Activated CD4-positive, alpha-beta memory T cell treated with anti-CD3 and anti-CD28 coated beads for 36 hours (primary cell): ENCODE measurements at regions not wholly inside any gene's neighbourhood (a gene's known extent, or its start where the extent isn't known, plus 50 kb on each side); places are given as distances from the start of the nearest gene placed in this dataset.

Experiments
- CTCF ChIA-PET: fragments of 350-600 bp; sonication (Branson Sonifier 250); formaldehyde crosslinking; loops from one replicate; lab custom pipeline; 2021; ENCODE audit warnings: antibody characterized with exemption, inconsistent platforms; lab: Charles Lee
- POLR2A ChIA-PET: fragments of 350-600 bp; sonication (Branson Sonifier 250); formaldehyde crosslinking; loops from one replicate; lab custom pipeline; 2021; ENCODE audit warnings: antibody characterized with exemption; lab: Charles Lee
- DNase-seq: peaks from one replicate; pipeline ENCODE4 v3.0.0-alpha.2; 2020
- H3K27ac Mint-ChIP-seq: one replicate; pipeline ENCODE4 v1.8.0; 2021; ENCODE audit warnings: mixed read lengths
- H3K27me3 Mint-ChIP-seq: one replicate; pipeline ENCODE4 v1.8.0; 2021; ENCODE audit warnings: mixed read lengths
- H3K36me3 Mint-ChIP-seq: one replicate; pipeline ENCODE4 v1.8.0; 2021; ENCODE audit warnings: mixed read lengths
- H3K4me1 Mint-ChIP-seq: one replicate; pipeline ENCODE4 v1.8.0; 2021; ENCODE audit warnings: low read depth, mixed read lengths
- H3K4me3 Mint-ChIP-seq: one replicate; pipeline ENCODE4 v1.8.0; 2021; ENCODE audit warnings: mild to moderate bottlenecking, mixed read lengths
- H3K9me3 Mint-ChIP-seq: one replicate; pipeline ENCODE4 v1.8.0; 2021; ENCODE audit warnings: mixed read lengths
- intact Hi-C: fragments of 100-400 bp; cut with micrococcal nuclease; formaldehyde crosslinking; loops from one replicate; pipeline ENCODE4 v1.15.1; 2023

DNA sequence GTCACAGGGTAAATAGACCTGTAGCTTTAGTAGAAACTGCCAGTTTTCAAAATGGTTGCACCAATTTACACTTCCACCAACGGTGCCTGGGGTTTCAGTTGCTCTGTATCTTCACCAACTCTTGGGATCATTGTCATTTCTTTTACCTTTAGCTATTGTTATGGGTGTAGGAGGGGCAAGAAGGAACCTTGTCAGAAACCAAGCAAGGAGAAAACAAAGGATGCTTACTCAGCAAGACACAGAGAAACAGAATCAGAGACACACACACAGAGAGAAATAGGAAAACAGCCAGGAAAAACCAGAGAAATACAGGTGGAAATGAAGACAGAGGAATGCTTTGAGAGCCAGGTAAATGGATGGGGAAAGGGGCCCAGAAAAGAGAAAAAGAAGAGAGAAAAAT, 367.6 kb downstream of the MIAT start:
- Mint-ChIP-seq H3K4me3 (no peak overlapping the region), H3K36me3 (no peaks in the 10 kb centered on the region), H3K4me1 (no peaks in the 10 kb centered on the region), H3K27me3 (peaks cover 15% of the 10 kb centered on the region), H3K9me3 (peaks cover 5% of the 10 kb centered on the region), H3K27ac (no peak overlapping the region)
- ChIA-PET POLR2A (no interaction called here), CTCF (no interaction called here)
- no peak for DNase-seq
- intact Hi-C loops = no loop called here

GRCh38 chr22:27028093-27028492, 370.7 kb downstream of the MIAT start:
- no peak for DNase-seq
- no peaks in the 10 kb centered on the region for H3K4me1 Mint-ChIP-seq
- peaks cover 5% of the 10 kb centered on the region for H3K9me3 Mint-ChIP-seq
- peaks cover 11% of the 10 kb centered on the region for H3K27me3 Mint-ChIP-seq
- no peak overlapping the region for H3K4me3 Mint-ChIP-seq
- CTCF ChIA-PET = no interaction called here
- POLR2A ChIA-PET = no interaction called here
- H3K36me3 Mint-ChIP-seq = no peaks in the 10 kb centered on the region
- intact Hi-C loops = no loop called here
- H3K27ac Mint-ChIP-seq = no peak overlapping the region

- Mint-ChIP-seq H3K4me3 (no peak overlapping the region), H3K27me3 (peaks cover 14% of the 10 kb centered on the region), H3K9me3 (peaks cover 5% of the 10 kb centered on the region), H3K27ac (no peak overlapping the region), H3K36me3 (no peaks in the 10 kb centered on the region), H3K4me1 (no peaks in the 10 kb centered on the region)
- intact Hi-C loops = no loop called here
- CTCF ChIA-PET = no interaction called here
- no peak for DNase-seq
- POLR2A ChIA-PET = no interaction called here
Measured at GRCh38 chr22:27029584-27030130, 372.3 kb downstream of the MIAT start.

GRCh38 chr22:27032091-27032761, 374.8 kb downstream of the MIAT start:
- Mint-ChIP-seq H3K27ac (no peak overlapping the region), H3K27me3 (peaks cover 14% of the 10 kb centered on the region), H3K4me1 (no peaks in the 10 kb centered on the region), H3K4me3 (no peak overlapping the region), H3K9me3 (peaks cover 5% of the 10 kb centered on the region), H3K36me3 (no peaks in the 10 kb centered on the region)
- intact Hi-C loops = no loop called here
- DNase-seq = no peak
- CTCF ChIA-PET = no interaction called here
- POLR2A ChIA-PET = no interaction called here

DNA sequence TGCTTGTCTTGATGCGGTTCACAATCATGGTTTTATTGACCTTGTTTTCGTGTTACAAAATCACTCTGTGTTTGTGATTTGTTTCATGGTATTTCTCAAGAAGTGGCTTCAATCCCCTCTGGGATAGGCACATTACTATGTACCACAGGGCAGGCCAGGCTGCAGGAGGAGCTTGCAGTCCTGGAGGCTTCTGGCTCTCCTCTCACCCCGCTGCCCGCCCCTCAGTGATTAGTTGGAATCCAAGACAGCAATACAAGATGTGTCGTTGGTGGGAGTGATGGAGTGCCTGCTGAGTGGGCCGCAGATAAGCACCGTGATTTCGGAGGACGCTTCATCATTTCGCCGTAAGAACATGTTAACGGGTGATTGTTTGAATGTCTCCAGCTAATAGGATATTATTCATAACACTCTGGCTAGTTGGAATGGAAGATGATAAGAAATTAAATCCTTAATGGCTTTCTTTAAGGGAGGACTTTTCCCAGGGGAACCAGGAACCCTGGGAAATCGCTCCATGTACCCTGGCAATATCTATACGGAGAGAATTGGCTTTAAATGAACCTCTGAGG, 384.4 kb downstream of the MIAT start:
- H3K9me3 Mint-ChIP-seq = no peaks in the 10 kb centered on the region
- POLR2A ChIA-PET = no interaction called here
- CTCF ChIA-PET = no interaction called here
- intact Hi-C loops = no loop called here
- H3K27ac Mint-ChIP-seq = no peak overlapping the region
- no peak for DNase-seq
- no peaks in the 10 kb centered on the region for H3K36me3 Mint-ChIP-seq
- no peak overlapping the region for H3K4me3 Mint-ChIP-seq
- no peaks in the 10 kb centered on the region for H3K4me1 Mint-ChIP-seq
- H3K27me3 Mint-ChIP-seq = peaks cover 1% of the 10 kb centered on the region

DNA sequence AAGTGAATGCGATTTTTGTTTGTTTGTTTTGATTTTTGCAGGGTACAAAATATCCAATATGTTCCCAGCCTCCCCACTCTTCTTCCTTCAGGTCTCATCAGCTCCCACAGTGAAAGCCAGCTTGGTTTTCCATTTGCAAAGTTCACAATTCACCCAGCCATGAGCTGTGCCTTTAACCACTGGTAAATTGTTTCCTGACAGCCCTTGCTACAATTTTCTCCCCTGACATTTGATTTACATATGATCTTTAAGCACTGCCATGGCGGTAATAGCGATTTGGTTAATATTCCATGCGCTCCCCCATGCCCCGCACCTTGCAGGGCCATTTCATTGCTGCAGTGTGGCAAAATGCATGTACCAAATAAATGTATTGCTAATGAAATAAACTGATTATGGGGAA, 385.9 kb downstream of the MIAT start:
- ChIA-PET POLR2A (no interaction called here), CTCF (no interaction called here)
- Mint-ChIP-seq H3K4me3 (no peak overlapping the region), H3K4me1 (no peaks in the 10 kb centered on the region), H3K9me3 (no peaks in the 10 kb centered on the region), H3K36me3 (no peaks in the 10 kb centered on the region), H3K27me3 (peaks cover 3% of the 10 kb centered on the region), H3K27ac (no peak overlapping the region)
- intact Hi-C loops = no loop called here
- no peak for DNase-seq

GRCh38 chr22:27045103-27045947, 387.9 kb downstream of the MIAT start:
- Mint-ChIP-seq H3K4me3 (no peak overlapping the region), H3K27me3 (peaks cover 7% of the 10 kb centered on the region), H3K4me1 (no peaks in the 10 kb centered on the region), H3K9me3 (no peaks in the 10 kb centered on the region), H3K27ac (no peak overlapping the region), H3K36me3 (no peaks in the 10 kb centered on the region)
- ChIA-PET POLR2A (no interaction called here), CTCF (no interaction called here)
- intact Hi-C loops = no loop called here
- DNase-seq = no peak

DNA sequence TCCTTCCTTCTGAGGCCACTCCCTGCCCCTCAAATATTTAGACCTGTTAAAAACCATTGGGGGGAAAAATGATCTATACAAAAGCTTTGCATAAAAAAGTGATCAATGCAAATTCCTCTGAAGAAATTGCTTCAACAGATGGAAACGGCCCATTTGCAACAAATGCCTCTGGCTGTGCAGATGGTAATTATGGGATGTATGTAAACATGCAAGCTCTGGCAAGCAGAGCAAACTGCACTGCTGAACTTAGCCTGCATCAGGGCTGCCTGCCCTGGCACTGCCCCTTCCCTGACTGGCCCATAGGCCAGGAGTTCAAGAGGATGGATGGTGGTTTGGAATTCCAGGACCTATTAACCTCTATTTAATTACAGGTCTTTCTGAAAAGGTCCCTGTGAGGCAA, 388.7 kb downstream of the MIAT start:
- Mint-ChIP-seq H3K4me3 (no peak overlapping the region), H3K4me1 (no peaks in the 10 kb centered on the region), H3K9me3 (no peaks in the 10 kb centered on the region), H3K27ac (no peak overlapping the region), H3K27me3 (peaks cover 11% of the 10 kb centered on the region), H3K36me3 (no peaks in the 10 kb centered on the region)
- no peak for DNase-seq
- intact Hi-C loops = no loop called here
- ChIA-PET POLR2A (no interaction called here), CTCF (no interaction called here)

- H3K4me3 Mint-ChIP-seq = no peak overlapping the region
- H3K27me3 Mint-ChIP-seq = peaks cover 11% of the 10 kb centered on the region
- no peaks in the 10 kb centered on the region for H3K4me1 Mint-ChIP-seq
- no peak overlapping the region for H3K27ac Mint-ChIP-seq
- no peaks in the 10 kb centered on the region for H3K36me3 Mint-ChIP-seq
- intact Hi-C loops = no loop called here
- POLR2A ChIA-PET = no interaction called here
- no peaks in the 10 kb centered on the region for H3K9me3 Mint-ChIP-seq
- no peak for DNase-seq
- CTCF ChIA-PET = no interaction called here
Measured at GRCh38 chr22:27046603-27047002, 389.2 kb downstream of the MIAT start.

DNA sequence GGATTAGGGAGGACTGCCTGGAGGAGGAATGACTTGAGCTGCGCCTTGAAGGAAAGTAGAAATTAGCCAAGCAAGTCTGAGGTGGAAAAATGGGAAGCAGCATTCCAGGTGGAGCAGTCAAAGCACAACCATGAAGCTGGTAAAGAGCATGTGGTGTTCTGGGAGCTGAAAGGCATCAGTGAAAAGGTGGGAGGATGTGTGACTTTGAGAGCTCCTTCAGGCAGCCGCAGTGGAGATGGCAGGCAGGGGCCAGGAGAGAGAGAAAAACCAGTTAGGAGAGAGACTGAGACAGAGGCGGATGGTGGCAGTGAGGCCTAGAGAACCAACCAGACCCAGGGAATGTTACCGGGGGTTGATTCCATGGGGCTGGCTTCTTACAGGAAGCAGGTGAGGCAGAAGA, 393.4 kb downstream of the MIAT start:
- DNase-seq = no peak
- POLR2A ChIA-PET = no interaction called here
- Mint-ChIP-seq H3K9me3 (no peaks in the 10 kb centered on the region), H3K4me3 (no peak overlapping the region), H3K27ac (no peak overlapping the region), H3K4me1 (no peaks in the 10 kb centered on the region), H3K27me3 (peaks cover 15% of the 10 kb centered on the region), H3K36me3 (no peaks in the 10 kb centered on the region)
- intact Hi-C loops = no loop called here
- CTCF ChIA-PET = no interaction called here

- H3K4me3 Mint-ChIP-seq = no peak overlapping the region
- H3K27ac Mint-ChIP-seq = no peak overlapping the region
- H3K9me3 Mint-ChIP-seq = no peaks in the 10 kb centered on the region
- no peak for DNase-seq
- peaks cover 15% of the 10 kb centered on the region for H3K27me3 Mint-ChIP-seq
- no peaks in the 10 kb centered on the region for H3K36me3 Mint-ChIP-seq
- POLR2A ChIA-PET = no interaction called here
- intact Hi-C loops = no loop called here
- no peaks in the 10 kb centered on the region for H3K4me1 Mint-ChIP-seq
- CTCF ChIA-PET = no interaction called here
Measured at GRCh38 chr22:27051407-27051806, 394.0 kb downstream of the MIAT start.

- peaks cover 8% of the 10 kb centered on the region for H3K27me3 Mint-ChIP-seq
- no peak for DNase-seq
- H3K36me3 Mint-ChIP-seq = no peaks in the 10 kb centered on the region
- no peak overlapping the region for H3K27ac Mint-ChIP-seq
- no peaks in the 10 kb centered on the region for H3K9me3 Mint-ChIP-seq
- no peaks in the 10 kb centered on the region for H3K4me1 Mint-ChIP-seq
- POLR2A ChIA-PET = no interaction called here
- H3K4me3 Mint-ChIP-seq = no peak overlapping the region
- CTCF ChIA-PET = no interaction called here
- intact Hi-C loops = no loop called here
Measured at GRCh38 chr22:27057717-27058116, 400.3 kb downstream of the MIAT start.
